Endothelial cell (in vitro differentiated cells): ENCODE measurements at regions not wholly inside any gene's neighbourhood (a gene's known extent, or its start where the extent isn't known, plus 50 kb on each side); places are given as distances from the start of the nearest gene placed in this dataset.

Experiments used
- DNase-seq: peaks from one replicate; pipeline ENCODE4 v3.0.0; 2021; ENCODE audit warnings: low spot score
- H3K27ac Mint-ChIP-seq: one replicate; pipeline ENCODE4 v1.8.0; 2021; ENCODE audit warnings: mixed read lengths, inconsistent platforms; ENCODE audit not compliant: unreplicated experiment
- H3K27me3 Mint-ChIP-seq: one replicate; pipeline ENCODE4 v1.8.0; 2021; ENCODE audit warnings: mild to moderate bottlenecking, moderate library complexity, mixed read lengths, inconsistent platforms; ENCODE audit not compliant: unreplicated experiment
- H3K36me3 Mint-ChIP-seq: one replicate; pipeline ENCODE4 v1.8.0; 2021; ENCODE audit warnings: mild to moderate bottlenecking, low read depth, mixed read lengths, inconsistent platforms; ENCODE audit not compliant: unreplicated experiment
- H3K4me1 Mint-ChIP-seq: one replicate; pipeline ENCODE4 v1.8.0; 2021; ENCODE audit warnings: mild to moderate bottlenecking, mixed read lengths, inconsistent platforms; ENCODE audit not compliant: unreplicated experiment
- H3K4me3 Mint-ChIP-seq: one replicate; pipeline ENCODE4 v1.8.0; 2021; ENCODE audit warnings: mild to moderate bottlenecking, mixed read lengths, inconsistent platforms; ENCODE audit not compliant: unreplicated experiment
- H3K9me3 Mint-ChIP-seq: one replicate; pipeline ENCODE4 v1.8.0; 2021; ENCODE audit warnings: mixed read lengths, inconsistent platforms; ENCODE audit not compliant: unreplicated experiment
- TF ChIP-seq, protein P1 (sequence below): fragments of 200-600 bp; sonication (generic); IDR thresholded peaks from one replicate; pipeline ENCODE4 v1.5.0; 2021; ENCODE audit warnings: antibody characterized with exemption; ENCODE audit not compliant: unreplicated experiment

DNA sequence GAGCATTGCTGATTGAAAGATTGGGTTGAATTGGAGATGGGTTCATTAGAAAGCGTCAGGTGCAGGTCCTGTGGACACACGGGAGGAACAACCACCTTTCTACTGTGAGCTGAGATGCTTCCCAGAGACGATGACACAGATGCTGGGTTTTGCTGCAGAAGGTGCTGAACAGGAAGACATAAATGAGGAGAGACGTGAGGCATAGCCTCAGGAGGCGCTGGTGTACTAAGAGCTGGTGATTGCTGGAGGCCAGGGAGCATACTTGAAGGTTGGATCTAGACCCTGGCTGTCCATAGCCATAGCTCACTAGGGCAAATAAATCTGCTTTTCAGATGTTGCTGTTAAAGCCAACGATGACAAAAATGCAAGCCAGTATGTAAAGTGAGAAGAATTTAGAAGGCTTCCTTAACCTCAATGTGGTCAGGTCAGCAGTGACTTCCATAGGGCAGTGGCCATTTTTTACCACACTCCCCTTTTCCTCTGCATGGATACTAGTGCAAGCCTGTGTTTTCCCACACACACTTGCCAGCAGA lies 153.7 kb downstream of the SOX11 start:
- no peak for DNase-seq
- no peak overlapping the region for H3K4me3 Mint-ChIP-seq
- H3K9me3 Mint-ChIP-seq: no peaks in the 10 kb centered on the region
- H3K4me1 Mint-ChIP-seq: no peaks in the 10 kb centered on the region
- no peaks in the 10 kb centered on the region for H3K27me3 Mint-ChIP-seq
- H3K36me3 Mint-ChIP-seq: no peaks in the 10 kb centered on the region
- TF ChIP-seq, protein P1, sequence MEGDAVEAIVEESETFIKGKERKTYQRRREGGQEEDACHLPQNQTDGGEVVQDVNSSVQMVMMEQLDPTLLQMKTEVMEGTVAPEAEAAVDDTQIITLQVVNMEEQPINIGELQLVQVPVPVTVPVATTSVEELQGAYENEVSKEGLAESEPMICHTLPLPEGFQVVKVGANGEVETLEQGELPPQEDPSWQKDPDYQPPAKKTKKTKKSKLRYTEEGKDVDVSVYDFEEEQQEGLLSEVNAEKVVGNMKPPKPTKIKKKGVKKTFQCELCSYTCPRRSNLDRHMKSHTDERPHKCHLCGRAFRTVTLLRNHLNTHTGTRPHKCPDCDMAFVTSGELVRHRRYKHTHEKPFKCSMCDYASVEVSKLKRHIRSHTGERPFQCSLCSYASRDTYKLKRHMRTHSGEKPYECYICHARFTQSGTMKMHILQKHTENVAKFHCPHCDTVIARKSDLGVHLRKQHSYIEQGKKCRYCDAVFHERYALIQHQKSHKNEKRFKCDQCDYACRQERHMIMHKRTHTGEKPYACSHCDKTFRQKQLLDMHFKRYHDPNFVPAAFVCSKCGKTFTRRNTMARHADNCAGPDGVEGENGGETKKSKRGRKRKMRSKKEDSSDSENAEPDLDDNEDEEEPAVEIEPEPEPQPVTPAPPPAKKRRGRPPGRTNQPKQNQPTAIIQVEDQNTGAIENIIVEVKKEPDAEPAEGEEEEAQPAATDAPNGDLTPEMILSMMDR: no peak
- no peak overlapping the region for H3K27ac Mint-ChIP-seq

DNA sequence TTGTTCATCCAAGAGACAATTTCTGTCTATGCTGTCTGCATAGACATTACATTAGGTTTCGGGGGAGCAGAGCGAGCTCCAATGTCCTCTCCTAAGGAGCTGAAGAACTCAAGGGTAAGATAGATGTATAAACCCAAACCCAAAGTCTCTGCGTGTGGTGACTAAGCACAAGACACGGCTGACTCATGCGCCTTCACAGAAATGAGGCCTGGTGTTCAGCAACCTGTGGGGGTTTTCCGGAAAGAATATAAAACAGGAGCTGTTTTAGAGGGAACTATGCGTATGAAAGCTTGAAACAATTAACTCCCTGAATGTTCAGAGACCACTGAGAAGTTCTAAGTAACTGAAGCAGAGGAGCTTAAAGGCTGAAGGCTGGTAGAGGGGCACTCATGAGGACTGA lies 154.7 kb downstream of the SOX11 start:
- no peak overlapping the region for H3K27ac Mint-ChIP-seq
- TF ChIP-seq, protein P1: no peak
- DNase-seq: no peak
- no peak overlapping the region for H3K4me3 Mint-ChIP-seq
- H3K9me3 Mint-ChIP-seq: no peaks in the 10 kb centered on the region
- no peaks in the 10 kb centered on the region for H3K27me3 Mint-ChIP-seq
- no peaks in the 10 kb centered on the region for H3K36me3 Mint-ChIP-seq
- no peaks in the 10 kb centered on the region for H3K4me1 Mint-ChIP-seq

DNA sequence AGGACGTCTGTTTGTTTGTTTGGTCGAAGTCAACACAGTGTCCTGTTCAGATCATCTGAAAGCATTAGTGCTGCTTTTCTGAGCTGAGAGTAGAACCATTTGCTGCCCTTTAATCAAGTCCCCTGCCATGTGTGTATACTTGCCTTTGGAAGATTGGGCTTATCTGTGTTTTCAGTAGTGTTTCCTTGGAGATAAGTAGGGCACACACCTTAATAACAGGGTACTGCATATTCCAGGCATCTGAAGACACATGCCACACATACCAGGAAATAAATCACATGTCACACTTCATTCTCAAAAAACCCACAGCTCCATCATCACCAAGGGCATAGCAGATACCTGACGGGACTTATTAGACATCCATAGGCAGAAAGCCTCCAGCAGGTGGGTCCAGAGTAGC lies 157.4 kb downstream of the SOX11 start:
- Mint-ChIP-seq H3K27ac (no peak overlapping the region), H3K9me3 (no peaks in the 10 kb centered on the region), H3K4me1 (no peaks in the 10 kb centered on the region), H3K4me3 (no peak overlapping the region), H3K36me3 (no peaks in the 10 kb centered on the region), H3K27me3 (no peaks in the 10 kb centered on the region)
- TF ChIP-seq, protein P1: no peak
- DNase-seq: no peak

DNA sequence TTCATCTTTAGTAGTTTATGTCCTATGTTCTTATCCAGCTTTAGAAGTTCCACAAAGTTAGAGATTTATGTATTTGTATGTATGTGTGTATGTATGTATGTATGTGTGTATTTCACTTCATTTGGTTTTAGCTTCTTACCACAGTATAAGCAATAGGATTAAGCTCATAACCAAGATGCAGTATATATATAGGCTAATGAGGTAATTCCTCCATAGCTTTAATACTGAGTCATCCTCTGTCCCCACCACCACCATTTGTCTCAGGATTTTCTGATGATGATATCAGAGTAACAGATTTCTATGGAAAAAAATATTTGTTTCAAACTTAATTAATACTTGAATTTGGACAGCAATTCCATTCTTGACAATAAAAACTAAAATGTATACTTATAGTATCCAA lies 159.2 kb downstream of the SOX11 start:
- DNase-seq: no peak
- H3K9me3 Mint-ChIP-seq: no peaks in the 10 kb centered on the region
- no peaks in the 10 kb centered on the region for H3K27me3 Mint-ChIP-seq
- TF ChIP-seq, protein P1: no peak
- H3K27ac Mint-ChIP-seq: no peak overlapping the region
- H3K36me3 Mint-ChIP-seq: no peaks in the 10 kb centered on the region
- no peak overlapping the region for H3K4me3 Mint-ChIP-seq
- peaks cover 2% of the 10 kb centered on the region for H3K4me1 Mint-ChIP-seq

DNA sequence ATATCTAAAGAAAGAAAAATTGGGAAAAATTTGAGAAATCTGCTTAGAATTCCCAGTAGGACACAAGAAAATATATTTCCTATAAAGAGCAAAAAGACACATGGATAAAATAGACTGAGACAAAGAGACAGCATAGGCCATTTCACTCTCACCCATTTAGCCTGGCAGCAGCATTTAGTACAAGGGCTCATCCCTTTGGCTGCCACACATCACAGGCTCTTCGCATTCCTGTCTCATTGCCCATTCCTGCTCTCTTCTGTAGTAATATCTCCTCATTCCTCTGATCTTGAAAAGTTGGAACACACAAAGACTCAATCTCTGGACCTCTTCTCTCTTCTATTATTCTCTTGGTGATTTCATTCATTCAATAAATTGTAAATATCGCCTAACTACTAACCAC lies 162.6 kb downstream of the SOX11 start:
- Mint-ChIP-seq H3K9me3 (no peaks in the 10 kb centered on the region), H3K27ac (no peak overlapping the region), H3K36me3 (no peaks in the 10 kb centered on the region), H3K27me3 (no peaks in the 10 kb centered on the region), H3K4me1 (peaks cover 2% of the 10 kb centered on the region), H3K4me3 (no peak overlapping the region)
- DNase-seq: no peak
- TF ChIP-seq, protein P1: no peak
